Left forelimb (tissue), 1 donor: ENCODE measurements at regions not wholly inside any gene's neighbourhood (a gene's known extent, or its start where the extent isn't known, plus 50 kb on each side); places are given as distances from the start of the nearest gene placed in this dataset.
"Not testable (repeated sequence)": the region's sequence is repeated elsewhere in the genome, so short reads cannot be mapped to it uniquely, and the experiment has no call there.

ENCODE experiments used
- DNase-seq: peaks from one replicate; pipeline ENCODE4 v3.0.0-alpha.2; 2018; ENCODE audit warnings: low spot score

DNA sequence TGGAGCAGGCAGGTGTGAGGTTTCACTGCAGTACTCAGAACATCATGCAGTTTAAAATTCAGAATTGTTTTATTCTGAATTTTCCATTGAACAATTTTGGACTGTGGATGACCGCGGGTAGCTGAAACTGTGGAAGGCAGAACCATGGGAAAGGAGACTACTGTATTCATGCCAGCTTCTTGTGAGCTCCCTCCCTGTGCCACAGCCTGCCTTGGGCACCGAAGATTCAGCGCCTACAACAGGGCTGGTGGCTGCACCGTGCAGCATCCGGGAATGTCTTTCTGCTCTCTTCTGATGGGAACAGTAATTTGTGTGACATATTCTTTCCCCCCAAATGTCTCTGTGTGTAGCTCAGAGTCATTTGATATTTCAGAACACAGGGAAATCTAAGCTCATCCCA lies 118.5 kb upstream of the NKX1-1 start:
- DNase-seq: no peak

DNA sequence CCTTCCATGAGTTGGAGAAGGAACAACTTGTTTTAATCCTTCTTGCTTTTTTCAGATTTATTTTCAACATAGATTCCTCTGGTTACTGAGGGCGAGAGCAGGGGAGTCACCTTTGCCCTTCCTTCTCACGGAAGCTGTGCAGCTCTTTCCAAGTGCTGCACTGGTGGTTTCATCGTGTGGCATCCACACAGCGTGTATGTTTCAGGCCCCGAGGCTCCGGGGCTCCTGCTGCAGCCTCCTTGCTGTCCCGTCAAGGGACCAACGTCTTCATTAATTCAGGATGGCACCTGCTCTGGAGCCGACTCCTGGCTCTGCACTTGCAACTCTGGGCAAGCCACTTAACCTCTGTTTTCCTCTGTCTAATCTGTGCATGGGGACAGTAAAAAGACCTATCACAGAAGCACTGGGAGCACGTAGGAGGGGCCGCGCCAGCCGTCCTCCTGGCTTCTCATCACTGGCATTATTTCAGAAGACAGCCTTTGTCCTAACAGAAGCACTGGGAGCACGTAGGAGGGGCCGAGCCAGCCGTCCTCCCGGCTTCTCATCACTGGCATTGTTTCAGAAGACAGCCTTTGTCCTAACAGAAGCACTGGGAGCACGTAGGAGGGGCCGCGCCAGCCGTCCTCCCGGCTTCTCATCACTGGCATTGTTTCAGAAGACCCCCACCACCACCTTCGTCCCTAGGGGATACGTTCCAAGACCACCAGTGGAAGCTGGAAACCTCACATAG lies 117.8 kb upstream of the NKX1-1 start:
- no peak for DNase-seq

DNA sequence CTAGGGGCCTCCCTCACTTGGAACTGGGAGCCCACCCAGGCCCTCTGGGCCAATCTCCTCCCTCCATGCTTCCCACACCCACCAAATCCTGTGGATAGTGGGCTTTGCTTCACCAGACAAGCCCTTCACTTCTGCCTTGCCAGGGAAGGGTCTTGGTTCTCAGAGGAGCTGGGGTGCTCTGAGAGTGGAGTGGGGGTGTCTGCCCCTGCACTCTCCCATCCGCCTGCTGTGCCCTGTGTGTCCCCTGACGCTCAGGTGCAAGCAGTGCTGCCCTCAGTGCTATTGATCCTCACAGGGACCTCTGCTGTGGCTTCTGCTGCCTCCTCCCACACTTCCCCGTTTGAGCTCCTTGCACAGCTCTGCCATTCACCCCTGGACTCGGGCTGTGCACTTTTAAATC lies 117.3 kb upstream of the NKX1-1 start:
- DNase-seq: no peak

DNA sequence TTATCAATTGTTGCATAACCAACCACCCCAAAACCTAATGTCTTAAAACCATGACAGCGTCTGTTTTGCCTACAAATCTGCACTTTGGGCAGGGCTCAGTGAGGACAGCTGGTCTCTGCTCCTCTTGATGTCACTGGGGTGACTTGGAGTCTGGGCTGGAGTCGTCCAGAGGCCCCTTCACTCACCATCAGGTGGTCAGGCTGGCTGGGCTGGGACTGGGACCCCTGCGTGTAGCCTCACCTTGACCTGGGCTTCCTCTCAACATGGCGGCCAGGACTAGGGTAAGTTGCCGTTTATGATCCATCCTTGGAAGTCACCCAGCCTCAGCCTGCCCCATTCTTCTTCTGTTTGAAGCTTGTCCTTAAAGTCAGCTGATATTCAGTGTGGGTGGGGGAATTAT lies 116.8 kb upstream of the NKX1-1 start:
- DNase-seq: no peak

DNA sequence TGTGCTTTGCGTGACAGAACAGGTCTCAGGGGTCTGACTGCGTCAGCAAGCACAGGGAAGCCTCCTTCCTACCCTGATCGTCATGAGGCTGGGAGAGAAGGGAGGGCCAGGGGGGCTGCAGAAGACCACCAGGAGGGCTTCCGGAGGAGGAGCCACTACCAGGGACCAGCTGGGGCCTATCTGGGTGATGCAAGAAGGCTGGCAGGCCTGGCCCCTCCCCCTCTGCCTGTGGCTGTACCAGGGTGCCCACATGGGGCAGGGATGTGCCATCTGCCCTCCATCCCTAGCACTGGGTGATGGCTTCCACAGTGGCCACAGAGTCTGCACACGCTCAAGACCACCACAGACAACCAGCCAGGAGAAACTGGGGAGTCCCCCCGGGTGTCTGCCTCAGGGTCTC lies 116.4 kb upstream of the NKX1-1 start:
- DNase-seq: no peak

DNA sequence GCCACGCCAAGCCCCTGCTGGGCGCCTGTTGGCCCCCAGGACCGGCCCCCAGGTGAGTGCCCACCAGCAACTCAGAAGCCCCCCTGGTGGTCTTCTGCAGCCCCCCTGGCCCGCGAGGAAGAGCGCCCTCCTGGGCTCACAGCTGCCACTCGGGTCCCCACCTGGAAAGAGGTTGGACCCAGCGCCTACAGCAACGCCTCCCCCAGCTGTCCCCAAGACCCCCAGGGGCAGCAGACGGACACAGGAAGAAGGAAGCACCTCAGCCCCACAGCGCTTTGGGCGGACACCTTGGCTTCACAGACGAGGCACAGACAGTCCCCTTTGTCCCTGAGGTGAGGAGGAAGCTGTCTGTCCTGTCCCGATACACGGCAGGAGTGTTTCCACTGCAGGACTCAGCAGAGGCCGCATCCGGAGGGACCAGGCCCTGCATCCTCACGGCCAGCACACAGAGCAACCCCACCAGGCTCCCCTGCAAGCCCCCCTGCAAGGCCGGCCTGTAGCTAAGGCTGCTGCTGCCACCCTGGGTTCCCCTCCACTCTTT lies 115.6 kb upstream of the NKX1-1 start:
- no peak for DNase-seq

DNA sequence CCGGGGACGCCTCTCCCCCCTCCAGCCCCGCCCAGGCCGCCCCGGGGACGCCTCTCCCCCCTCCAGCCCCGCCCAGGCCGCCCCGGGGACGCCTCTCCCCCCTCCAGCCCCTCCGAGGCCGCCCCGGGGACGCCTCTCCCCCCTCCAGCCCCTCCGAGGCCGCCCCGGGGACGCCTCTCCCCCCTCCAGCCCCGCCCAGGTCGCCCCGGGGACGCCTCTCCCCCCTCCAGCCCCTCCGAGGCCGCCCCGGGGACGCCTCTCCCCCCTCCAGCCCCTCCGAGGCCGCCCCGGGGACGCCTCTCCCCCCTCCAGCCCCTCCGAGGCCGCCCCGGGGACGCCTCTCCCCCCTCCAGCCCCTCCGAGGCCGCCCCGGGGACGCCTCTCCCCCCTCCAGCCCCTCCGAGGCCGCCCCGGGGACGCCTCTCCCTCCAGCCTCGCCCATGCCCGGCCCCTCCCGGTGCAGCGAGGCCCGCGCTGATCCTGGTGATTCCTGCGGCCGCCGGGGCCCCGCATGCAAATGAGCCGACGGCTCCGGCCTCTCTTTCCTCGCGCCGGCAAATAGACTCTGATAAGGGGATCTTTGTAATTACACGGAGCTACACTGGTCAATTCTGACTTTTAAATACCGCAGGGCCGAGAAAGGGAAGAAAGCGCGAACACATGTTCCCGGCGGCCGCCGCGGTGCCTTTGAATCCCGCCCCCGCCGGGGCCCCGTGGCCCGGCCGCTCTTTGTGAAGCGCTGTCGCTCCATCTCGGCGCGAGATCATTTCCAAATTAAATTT lies 114.7 kb upstream of the NKX1-1 start:
- DNase-seq: not testable (repeated sequence)

GRCh38 chr4:1519787-1520661 lies 113.8 kb upstream of the NKX1-1 start:
- no peak for DNase-seq

DNA sequence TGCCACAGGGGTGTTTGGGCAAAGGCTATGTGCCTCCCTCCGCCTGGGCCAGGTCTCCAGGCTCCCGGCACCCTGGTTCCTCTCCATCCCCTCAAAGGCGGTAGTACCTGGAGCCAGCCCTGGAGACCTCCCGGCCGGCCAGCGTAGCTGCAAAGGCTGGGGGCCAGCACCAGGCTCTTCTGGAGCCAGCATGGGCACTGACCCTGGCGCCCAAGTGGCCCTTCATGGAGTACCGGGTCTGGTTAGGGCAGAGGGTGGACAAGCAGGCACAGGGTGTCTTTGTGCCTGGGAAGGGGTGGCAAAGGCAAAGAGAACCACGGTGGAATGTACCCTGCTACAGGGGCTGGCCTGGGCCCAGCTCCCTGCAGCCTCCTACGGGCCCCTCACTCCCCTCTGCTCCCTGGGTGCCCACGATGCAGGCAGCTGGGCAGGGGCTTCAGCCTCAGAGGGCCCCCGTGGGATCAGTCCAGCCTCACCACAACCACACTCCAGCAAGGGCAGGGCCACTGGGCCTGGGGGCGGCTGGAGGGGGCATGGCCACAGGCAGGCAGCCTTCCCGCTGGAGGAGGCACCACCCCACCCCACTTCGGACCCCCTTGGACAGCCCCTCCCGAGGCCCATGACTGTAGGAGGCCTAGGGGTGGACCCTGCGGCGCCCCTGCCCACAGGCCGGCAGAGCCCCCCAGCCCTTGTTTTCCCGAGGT lies 112.9 kb upstream of the NKX1-1 start:
- no peak for DNase-seq

GRCh38 chr4:1517592-1518411 lies 111.6 kb upstream of the NKX1-1 start:
- DNase-seq: no peak

DNA sequence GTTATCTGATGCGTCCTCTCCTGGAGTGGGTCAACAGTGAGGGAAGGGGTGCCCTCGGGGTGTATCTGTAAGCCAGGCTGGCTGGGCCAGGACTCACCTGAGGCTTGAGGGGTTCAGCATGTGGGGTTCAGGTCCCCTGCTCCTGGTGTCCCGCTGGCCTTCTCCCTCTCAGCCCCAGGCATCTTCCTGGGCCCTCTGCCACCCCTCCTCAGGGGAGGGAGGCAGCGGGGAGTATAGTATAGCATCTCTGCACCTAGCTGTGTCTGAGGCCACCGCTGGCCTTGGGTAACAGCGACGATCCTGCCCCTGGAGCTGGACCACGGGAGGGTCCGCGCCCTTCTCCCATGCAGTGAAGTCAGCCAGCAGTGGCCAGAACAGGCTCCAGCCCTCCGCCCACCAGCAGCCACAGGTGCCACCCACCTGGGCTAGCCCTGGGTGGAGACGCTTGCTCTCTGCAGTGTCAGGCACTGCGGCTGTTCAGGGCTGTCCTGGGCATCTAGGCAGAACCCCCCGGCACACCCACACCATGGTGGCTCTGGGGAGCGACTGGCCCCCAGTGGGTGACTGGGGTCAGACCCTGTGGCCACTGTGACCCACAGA lies 110.7 kb upstream of the NKX1-1 start:
- no peak for DNase-seq

- DNase-seq: no peak
These were observed 110.0 kb upstream of the NKX1-1 start for GRCh38 chr4:1516261-1516660.

GRCh38 chr4:1515763-1516162 lies 109.5 kb upstream of the NKX1-1 start:
- no peak for DNase-seq

- DNase-seq: no peak
These were observed 108.9 kb upstream of the NKX1-1 start for GRCh38 chr4:1515156-1515555.

DNA sequence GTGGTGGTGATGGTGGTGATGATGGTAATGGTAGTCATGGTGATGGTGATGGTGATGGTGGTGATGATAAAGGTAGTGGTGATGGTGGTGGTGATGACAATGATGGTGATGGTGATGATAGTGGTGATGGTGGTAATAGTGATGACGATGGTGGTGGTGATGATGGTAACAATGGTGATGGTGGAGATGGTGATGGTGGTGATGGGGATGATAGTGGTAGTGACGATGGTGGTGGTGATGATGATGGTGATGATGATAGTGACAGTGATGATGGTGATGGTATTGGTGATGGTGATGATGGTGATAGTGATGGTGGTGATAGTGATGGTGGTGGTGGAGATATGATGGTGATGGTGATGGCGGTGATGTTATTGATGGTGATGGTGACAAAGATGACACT lies 108.4 kb upstream of the NKX1-1 start:
- no peak for DNase-seq

DNA sequence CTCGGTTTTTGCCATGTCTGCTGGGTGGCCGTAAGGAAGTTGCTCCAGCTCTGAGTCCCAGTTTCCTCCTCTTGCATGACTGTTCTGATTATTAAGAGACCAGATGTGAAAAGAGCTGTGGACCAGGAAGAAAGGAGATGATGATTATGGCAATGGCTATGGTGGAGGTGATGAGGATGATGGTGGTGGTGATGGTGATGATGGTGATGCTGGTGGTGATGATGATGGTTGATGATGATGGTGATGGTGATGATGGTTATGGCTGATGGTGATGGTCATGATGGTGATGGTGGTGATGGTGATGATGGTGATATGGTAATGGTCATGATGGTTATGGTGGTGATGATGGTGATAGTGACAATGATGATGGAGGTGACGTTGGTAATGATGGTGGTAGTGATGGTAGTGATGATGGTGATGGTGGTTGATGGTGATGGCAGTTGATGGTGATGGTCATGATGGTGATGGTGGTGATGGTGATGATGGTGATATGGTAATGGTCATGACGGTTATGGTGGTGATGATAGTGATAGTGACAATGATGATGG lies 107.8 kb upstream of the NKX1-1 start:
- no peak for DNase-seq

DNA sequence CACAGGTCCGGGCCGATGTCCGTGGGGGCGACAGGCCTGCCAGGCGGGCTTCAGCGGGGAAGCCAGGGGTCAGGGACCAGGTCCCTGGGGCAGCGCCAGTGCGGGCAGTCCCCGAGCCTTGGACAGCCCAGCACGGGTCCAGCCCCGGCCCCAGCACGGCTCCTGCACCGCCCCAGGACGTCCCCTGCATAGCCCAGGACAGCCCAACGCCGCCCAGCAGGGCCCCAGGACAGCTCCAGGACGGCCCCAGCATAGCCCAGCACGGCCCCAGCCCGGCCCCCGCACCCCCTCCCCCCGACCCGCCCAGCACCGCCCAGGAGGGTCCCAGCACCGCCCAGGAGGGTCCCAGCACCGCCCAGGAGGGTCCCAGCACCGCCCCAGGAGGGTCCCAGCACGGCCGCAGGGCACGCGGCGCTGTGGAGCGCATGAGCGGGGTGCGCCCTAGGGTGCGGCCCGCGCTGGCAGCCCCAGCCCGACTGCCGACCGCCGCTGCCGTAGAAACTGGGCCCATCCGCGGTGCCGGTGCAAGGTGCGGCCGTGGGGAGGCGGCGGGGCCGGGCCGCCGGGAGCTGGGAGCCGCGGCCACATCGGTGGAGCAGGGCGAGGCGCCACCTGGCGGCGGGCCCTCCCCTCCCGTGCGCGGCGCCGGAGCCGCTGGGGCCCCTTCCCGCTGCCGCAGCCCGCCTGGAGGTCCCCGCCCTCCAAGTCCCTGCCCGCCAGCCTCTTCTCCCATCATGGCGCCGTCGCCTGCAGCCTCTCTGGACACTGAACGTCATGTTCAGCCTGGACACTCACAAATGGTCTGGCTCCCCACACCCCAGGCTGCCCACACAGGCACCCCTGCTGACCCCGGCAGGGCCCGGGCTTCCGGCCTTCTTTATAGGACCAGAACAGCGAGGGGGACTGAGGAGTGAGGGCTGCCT lies 106.8 kb upstream of the NKX1-1 start:
- DNase-seq: no peak

DNA sequence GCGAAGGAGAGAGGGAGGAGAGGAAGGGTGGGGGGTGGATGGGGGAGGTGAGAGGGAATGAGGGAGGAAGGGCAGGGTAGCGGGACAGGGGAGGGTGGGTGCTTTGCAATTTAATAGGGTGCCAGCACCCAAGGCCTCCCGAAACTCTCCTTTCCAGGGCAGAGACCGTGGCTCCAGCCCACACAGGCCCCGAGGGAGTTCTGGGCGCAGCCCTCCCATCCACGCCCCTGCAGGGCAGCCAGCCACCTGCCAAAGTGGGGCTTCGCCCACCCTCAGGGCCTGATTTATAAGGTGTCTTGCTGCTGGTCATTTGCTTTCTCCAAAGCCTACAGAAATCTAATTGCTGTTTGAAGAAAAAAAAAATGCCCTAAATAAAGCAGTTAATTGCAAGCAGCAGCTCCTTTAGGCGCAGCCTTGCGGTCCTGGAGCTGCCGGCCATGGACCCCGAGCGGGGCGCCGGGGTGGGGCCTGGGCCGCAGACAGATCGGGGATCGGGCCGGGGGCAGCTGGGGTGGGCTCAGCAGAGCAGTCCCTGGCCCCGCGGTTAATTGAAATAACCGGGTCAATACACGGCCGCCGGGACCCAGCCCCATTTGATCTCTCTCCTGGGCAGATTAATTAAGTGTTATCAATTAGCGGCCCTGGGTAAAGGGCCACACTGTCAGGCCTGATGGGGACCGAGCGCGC lies 106.0 kb upstream of the NKX1-1 start:
- DNase-seq: no peak
